CD4-positive, alpha-beta T cell treated with Interleukin-2 at 100 ng/mL for 4 hours (primary cell): ENCODE measurements at regions not wholly inside any gene's neighbourhood (a gene's known extent, or its start where the extent isn't known, plus 50 kb on each side); places are given as distances from the start of the nearest gene placed in this dataset.
"Not testable (repeated sequence)": the region's sequence is repeated elsewhere in the genome, so short reads cannot be mapped to it uniquely, and the experiment has no call there.

Experiments
- DNase-seq: peaks from one replicate; pipeline ENCODE4 v3.0.0-alpha.2; 2020; ENCODE audit warnings: low spot score

DNA sequence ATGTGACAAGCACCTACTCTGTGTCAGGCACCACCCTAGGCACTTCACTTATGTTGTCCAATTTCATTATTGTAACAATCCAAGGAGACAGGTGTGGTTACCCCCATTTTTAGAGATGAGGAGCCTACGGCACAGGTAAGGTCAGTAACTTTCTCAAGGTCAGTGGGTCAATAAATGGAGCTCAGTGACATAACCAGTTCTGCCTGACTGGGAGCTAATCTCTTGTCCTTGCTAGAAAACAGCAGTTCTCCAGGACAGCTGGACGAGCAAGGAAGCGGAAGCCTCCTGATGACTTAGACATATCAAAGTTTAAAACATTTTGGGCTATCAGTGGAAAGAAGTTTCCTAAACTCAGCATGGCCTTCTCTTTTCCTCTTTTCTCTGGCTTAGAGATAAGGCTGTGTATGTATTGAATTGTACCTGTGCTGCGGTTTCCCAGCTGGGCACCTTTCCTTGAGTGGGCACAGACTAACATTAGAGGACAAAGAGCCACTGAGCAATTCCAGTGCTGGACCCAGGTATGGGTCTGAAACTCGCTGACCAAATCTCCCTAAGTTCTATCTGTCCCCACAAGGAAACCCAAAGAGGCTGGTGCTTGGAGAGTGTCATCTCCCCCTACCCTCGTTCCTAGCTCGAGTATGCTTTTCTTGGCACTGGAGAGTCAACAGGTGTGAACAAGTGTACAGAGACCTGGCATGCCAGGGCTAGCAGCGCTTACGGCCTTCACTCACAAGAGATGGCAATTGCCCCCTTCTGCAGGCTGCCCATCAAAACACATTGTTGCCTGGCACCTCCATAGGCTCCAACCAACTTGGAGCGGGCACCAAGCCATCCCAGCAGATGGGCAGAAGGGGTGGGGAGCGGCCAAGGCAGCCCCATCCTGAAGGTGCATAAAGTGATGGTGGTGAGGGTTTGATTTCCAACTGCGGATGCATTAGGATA, 456.1 kb upstream of the PROX1 start:
- DNase-seq, result no peak

DNA sequence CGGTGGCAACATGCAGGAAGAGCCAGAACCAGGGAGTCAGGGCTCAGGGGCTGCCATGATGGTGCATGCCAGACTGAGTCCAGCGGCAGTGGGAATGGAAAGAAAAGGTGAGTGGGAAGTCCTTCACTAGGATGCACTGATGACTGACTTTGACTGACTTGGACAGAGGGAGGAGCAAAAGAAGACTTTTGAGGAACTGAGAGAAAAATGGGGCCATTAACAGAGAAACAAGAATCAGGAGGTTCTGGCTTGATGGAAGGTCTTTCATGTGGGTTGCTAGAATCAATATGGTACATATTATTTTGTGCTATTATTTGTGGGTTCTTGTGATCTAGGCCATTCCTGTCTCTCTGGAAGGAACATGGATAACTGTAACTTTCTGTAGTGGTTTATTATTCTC, 454.6 kb upstream of the PROX1 start:
- DNase-seq, result no peak

DNA sequence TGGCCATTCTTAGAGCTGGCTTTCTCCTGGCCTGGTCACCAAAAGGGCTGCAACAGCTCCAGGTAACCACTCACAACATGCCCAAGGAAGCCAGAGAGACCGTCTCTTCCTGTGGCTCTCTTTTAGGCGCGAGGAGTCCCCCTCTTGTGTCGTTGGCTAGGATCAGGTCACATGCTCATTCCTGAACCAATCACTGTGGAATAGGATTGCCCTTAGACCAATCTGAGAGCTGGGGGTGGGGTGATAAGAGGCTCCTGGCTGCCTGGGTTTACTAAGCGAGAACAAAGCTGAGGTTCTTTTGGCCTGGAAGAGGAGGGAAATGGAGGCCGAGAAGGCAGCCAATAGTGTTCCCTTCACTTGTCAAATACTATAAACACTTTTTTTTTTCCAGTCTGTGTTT, 452.1 kb upstream of the PROX1 start:
- no peak for DNase-seq

DNA sequence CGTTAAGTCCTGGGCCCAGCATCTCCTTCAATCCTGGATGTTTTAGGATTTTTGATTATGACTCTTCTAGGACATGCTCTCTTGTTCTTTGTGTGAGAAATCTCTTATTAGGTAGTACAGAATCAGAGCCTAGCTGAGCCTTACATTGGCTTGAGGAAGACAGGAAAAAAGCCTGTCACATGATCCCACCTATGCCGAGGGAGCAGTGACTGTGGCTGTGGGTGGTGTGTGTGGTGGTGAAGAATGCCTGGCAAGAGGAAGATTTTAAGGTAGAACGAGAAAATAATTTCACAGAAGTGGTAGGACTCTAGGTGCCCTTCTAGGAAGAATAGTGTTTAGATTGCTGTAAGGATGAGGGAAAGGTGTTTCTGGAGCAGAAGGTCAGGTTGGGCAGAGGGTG, 449.5 kb upstream of the PROX1 start:
- no peak for DNase-seq

DNA sequence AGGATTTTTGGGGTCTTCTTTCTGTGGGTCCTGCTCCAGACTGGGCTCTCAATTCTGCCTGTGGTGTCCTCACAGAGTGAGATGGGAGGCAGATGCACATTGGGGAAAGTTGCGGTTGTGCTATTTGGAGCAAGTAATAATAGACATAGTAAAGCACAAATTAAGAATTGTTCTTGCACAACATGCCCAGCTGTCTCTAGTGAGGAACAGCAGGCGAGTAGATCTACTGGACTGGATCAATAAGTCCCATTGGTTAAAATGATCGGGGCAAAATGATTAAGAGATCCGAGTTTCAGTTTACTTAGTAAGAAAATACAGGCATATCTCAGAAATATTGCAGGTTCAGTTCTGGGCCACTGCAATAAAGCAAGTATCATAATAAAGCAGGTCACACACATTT, 448.3 kb upstream of the PROX1 start:
- DNase-seq, result no peak

DNA sequence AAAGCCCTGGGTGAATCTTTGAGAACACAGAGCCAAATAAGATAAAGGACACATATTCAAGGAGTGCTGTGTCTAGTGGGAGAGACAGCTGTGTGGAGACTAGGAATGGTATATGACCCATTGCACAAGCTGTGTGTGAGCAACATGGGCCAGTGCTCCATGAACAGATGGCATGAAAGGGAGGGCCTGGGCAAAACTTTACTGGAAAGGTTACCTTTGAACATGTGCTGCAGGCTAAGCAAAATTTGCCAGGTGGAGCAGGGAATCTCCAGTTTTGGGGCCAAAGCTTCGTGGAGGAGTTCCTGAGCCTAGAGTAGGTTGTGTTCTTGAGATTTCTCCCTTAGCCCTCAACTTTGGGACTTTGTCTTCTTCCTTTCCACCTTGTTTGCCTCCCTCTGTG, 446.1 kb upstream of the PROX1 start:
- no peak for DNase-seq

DNA sequence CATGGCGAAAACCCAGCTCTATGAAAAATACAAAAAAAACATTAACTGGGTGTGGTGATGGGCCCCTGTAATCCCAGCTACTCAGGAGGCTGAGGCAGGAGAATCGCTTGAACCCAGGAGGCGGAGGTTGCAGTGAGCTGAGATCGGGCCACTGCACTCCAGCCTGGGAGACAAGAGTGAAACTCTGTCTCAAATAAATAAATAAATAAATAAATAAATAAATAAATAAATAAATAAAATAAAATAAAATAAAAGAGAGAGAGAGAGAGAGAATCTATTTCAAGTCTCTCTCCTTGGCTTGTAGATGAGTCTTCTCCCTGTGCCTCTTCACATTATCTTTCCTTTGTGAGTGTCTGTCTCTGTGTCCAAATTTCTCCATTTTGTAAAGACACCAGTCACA, 442.6 kb upstream of the PROX1 start:
- DNase-seq, result not testable (repeated sequence)

DNA sequence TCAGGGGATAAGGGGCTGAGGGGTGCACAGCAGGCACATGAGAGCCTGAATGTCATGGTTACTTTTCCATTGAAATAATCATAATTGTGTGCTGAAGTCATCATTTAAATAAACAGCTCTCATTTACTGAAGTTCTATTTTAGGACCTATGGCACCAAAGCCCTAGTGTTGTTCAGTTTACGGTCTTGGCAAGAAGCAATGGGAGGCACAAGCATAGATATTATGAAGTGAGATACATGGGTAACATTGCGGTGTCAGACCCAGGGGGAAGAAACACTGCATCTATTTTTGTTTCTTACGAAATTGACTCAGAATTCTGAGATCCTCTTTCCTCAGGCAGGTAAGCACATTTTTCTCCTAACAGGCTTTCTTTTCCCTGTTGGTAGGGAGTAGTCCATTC, 437.8 kb upstream of the PROX1 start:
- no peak for DNase-seq

DNA sequence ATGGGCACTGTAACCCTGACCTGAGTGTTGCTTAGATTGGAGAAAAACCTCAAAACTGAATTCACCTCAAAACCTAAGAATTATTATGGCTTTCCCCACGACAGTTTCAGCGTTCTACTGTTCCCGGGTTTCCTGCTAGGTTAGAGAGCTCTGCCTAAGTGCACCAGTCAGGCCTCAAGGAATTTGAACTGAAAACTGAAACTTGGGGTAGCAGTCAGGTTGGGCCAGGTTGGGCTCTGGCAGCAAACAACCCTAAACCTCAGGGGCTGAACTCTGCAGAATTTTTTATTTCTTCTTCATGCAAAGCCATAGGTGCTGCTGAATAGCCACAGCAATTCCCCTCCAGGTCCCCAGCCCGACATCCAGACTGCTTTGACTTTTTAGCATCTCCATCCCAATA, 437.0 kb upstream of the PROX1 start:
- no peak for DNase-seq

DNA sequence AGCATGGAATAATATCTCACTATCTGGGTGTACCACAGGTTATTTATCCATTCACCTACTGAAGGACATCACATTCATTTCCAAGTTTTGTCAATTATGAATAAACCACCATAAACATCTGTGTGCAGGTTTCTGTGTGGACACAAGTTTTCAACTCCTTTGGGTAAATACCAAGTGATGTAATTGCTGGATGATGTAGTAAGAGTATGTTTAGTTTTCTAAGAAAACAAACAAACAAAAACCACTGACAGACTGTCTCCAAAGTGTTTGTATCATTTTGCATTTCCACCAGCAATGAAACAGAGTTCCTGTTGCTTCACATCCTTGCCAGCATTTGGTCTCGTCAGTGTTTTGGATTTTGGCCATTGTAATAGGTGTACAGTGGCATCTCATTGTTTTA, 435.7 kb upstream of the PROX1 start:
- DNase-seq, result no peak

DNA sequence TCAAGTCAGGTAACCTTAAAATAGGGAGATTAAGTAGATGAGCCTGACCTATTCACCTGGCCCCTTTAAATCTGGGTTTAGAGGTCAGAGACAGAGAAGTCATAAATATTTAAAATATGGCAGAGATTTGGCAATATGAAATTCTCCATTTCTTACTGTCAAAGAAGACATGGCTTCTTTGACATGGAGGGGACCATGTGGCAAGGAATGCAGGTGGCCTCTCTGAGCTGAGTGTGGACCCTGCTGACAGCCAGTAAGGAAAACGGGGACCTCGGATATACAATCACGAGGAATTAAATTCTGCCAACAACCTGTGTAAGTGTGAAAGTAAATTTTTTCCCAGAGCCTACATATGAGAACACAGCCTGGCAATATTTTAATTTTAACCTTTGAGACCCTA, 427.5 kb upstream of the PROX1 start:
- no peak for DNase-seq

DNA sequence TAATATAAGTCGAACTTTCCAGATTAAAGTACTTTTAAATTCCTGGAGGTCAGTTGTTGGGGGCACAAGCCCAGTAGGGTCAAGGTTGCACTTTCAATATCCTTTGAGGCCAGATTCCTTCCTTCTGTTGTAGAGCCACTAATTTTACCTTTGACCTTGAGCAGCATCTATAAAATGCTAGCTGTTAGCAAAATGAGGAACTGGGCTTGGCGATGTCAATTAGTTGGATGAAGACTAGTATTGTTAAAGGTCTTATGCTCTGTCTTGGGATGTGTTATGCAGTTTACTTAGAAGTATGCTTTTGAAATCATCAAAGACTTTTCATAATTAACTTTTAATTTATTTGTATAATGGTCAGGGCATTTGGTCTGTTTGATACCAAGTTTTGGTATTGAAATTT, 425.9 kb upstream of the PROX1 start:
- no peak for DNase-seq

DNA sequence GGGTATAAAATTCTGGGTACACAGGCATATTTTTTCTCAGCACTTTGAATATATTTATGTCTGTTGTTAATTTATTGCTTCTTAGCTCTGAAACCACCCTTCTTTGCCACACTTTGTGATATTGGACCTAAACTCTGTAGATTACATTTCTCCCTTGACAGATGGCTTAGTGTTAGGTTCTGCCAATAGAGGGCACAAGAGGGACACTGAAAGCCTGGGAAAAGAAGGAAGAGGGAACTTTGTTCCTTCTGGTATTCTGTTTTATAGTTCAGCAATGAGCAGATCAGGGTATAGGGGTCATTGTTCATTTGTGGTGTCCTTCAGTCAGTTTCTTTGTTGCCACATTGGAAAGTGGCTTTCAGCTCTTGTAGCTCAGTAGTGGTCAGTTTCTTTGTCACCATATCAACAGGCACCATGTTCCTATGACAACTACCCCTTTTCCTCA, 423.5 kb upstream of the PROX1 start:
- no peak for DNase-seq

DNA sequence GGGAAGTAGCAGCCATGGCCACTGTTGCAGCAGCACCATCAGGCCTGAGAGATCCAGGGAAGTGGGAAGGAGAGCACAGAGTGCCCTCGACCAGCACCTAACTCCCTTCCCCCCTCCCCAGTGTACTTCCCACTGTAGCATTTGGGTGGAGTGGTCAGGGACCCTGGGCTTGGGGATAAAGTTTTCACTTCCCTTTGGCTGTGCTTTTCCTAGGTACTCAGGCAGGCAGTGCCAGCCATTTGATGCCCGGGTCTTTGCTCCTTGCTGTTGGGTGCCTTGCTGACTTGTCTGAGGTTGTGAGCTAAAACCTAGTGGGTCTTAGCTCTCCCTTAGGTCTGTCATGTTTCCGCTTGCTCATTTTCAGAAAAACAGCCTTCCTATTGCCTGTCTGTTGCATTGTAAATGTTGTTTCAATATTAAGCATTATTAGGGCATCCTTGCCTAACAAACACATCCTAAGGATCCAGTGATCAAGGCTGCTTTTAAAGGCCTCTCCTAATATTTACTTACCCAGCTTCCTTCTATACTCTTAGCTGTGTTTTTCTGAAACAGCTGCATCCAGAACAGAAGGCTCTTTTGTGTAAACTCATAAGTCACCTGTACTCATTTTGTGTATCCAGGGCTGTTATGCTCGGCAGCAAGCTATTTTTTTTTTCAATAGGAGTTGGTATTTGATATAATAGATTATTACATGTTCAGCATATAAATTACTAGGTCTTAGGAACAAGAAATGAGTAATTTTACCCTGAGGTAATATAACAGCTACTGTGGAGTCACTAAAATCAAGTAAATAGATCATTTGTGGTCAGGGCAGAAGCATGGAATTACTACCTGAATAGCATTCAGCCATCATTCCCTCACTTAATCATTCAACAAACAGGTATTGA, 418.6 kb upstream of the PROX1 start:
- no peak for DNase-seq

DNA sequence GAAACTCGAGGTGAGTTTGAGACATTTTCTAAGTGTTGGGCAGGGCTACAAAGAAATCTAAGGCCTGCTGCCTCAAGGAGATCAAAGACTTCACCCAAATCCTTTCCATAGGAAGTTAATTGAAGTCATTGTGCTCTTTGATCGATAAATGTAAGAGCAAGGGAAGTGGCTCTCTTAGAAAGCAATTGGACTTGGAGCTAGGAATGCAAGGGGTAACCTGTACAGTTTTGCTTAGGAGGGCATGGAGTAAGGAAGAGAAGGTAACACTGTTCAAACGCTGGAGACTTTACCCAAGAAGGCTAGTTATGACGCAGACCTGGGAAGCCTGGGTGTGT, 418.0 kb upstream of the PROX1 start:
- DNase-seq, result no peak

DNA sequence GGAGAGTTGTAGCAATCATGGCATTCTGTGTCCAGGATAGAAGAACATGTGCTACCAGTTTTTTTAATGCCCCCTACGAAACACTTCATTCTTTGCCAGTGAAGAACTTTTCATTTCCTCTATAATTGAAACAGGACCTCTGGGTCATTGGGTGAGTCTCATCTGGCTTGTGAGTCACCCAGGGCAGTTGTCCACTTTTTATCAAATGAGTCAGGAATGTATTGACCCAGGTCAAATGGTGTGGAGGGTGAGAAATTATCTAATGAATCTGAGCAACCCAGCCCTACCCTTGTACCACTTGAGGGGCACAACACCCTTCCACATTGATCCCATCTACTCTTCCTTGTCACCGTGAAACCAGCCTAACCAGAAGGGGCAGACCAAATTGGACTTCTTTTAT, 417.3 kb upstream of the PROX1 start:
- DNase-seq, result no peak

DNA sequence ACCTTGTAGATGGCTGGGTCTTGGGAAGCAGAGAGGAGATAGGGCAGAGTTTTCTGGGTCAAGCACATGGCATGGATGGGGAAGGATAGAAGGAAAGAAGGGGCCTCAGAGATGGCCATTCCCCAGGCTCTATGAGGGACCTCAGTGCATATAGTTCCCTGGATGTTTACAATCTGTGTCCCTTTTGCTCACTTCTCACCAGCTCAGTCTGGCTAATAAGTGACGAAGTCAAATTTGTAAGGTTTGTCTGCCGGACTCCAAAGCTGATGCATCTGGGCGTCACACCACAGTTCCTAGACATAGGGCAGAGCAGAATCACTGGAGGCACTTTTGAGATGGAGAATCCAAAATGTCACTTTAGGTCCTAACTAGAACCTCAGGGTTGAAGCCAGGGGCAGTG, 416.4 kb upstream of the PROX1 start:
- no peak for DNase-seq

DNA sequence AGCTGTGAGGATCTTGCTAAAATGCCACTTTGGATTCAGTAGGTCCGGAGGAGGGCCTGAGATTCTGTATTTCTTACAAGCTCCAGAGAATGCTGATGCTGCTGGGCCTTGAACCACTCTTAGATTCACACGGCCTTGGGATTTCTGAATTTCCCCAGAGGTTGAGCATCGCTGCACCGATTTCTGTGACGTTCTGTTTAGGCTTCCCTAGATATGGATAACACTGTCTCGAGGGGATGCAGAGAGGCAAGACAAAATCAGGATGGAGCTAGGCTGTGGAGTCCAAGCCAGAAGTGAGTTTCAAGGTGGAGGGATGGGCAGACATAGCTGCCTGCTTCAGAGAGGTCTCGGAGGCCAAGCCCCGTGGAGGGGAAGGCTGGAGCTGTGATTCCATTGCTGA, 415.9 kb upstream of the PROX1 start:
- DNase-seq, result no peak

DNA sequence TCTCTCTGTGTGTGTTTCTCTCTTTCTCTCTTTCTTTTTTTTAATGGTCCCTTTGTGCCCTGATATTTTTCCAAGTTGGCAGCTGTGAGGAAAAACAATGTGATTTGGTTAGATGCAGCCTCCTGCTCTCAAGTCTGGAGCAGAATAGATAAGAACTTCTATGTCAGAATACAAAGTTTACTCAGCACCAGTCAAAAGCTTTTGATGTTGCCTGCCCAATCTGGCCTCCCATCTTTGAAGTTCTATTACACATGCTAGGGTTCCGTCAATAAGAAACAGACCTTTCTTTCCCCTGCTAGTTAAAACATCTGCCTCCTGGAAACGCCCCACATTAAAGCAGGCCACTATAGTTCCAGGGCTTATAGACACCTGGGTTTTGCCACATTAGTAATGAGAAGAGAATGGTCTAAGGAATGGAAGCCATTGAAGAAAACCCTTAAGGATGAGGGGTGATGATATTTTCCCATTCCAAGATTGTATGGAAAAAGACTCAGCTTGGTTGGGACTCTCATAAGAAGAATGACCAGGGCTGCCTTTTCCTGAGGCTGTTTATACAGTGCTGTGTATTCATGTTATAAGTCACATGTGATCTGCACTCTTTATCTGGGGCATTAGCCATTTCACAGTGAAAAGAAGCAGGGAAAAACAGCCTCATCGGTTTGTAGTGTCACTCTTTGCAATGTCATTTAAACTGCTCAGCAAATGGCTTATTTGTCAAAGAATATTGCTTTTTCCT, 414.7 kb upstream of the PROX1 start:
- DNase-seq, result no peak

DNA sequence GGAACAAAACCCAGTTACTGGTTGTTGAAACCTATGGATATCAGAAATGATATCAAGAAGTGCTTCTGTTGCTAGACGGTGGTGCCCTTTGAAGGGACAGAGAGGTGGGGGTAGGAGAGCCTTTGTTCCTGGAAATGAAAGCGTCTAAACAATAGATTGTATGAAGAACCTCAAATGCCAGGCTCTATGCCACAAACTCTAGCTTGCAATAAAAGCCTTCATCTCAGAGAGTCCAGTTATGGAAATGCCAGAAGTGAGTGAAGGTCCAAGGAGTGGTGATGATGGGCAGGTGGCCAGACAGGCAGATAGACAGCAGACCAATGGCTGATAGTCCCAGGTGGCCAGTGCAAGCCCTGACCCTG, 414.1 kb upstream of the PROX1 start:
- no peak for DNase-seq

DNA sequence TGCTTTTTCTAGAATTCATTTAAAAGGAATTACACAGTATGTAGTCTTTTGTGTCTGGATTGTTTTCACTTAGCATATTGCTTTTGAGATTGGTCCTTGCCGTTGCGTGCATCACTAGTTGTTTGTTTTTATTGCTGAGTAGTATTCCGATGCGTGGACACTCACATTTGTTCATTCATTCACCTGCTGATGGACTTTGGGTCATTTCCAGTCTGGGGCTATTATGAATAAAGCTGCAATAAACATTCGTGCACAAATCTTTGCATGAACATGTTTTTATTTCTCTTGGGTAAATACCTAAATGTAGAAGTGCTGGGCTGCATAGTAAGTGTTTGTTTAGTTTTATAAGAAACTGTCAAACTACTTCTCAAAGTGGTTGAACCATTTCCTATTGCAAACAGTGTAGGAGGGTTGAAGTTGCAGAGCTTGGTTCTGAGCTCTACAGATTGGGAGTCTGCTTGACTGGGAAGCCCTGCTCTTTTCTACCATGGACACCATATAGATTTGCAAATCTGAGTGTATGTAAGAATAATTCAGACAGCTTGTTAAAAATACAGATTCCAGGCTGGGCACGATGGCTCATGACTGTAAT, 404.7 kb upstream of the PROX1 start:
- no peak for DNase-seq

DNA sequence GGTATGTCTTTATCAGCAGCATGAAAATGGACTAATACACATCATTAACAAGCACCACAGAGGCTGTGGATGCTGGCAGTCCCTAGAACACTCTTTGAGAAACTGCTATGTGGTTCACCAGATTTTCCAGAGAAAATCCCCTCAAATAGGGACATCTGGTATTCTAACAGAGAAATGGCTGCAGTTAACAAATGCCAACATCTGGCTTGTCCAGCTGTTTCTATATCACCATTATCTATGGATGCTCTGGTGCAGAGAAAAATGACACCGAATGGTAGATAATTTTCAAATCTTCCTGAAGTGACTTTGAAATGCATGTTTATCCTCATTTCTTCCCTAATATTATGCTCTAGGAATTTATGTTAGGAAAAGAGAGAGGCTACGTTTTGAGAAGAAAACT, 403.5 kb upstream of the PROX1 start:
- DNase-seq, result no peak
